AG08395 (cell line): ENCODE measurements at regions not wholly inside any gene's neighbourhood (a gene's known extent, or its start where the extent isn't known, plus 50 kb on each side); places are given as distances from the start of the nearest gene placed in this dataset.

Source experiments
- DNase-seq: peaks from one replicate; pipeline ENCODE4 v3.0.0; 2012; ENCODE audit warnings: mixed read lengths, low spot score

DNA sequence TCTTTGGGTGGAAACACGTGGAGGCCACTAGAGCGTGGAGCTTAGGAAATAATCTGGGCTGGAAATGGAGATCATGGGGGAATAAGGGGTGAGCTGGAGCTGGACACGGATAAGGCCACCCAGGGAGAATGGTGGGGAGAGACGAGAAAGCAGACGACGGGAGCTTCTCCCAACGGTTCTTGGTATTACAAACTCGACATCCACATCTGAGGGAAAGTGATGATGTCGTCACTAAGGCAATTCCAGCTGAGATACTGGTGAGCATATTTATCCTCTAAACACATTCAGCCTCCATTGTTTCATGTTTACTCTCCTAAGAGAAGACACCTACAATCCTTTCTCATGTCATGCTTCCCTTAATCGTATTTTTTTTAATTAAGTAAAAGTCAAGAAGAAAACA lies 50.2 kb upstream of the SNX9 start:
- DNase-seq = no peak
